ENCODE measurements at regions not wholly inside any gene's neighbourhood (a gene's known extent, or its start where the extent isn't known, plus 50 kb on each side); places are given as distances from the start of the nearest gene placed in this dataset.

DNA sequence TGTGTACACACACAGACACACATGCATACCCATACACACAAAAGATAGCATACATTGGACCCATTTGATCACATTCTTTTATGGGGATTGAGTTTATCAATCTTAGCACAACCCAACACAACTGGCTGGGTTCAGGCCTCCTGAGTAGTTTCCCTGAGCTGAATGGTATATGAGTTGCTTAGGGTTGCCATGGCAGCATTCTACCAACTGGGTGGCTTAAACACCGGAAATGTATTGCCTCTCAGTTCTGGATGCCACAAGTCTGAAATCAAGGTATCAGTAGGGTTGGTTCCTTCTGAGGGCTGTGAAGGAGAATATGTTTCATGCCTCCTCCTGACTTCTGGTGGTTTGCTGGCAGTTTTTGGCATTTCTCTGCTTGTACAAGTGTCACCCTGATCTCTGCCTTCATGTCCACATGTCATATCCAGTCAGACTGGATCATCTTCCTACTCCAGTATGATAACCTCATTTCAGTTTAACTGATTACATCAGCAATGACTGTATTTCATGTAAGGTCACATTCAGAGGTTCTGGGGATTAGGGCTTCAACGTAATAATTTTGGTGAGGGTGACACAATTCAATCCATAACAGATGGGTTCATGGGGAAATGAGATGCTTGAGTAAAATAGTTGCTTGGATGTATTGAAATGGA is 212.7 kb downstream of the KCNE4 start:
- no peak for TF ChIP-seq GABPA (IDR thresholded peaks at IDR 0.05; ENCODE audit: low read depth)
- TF ChIP-seq, protein P1, sequence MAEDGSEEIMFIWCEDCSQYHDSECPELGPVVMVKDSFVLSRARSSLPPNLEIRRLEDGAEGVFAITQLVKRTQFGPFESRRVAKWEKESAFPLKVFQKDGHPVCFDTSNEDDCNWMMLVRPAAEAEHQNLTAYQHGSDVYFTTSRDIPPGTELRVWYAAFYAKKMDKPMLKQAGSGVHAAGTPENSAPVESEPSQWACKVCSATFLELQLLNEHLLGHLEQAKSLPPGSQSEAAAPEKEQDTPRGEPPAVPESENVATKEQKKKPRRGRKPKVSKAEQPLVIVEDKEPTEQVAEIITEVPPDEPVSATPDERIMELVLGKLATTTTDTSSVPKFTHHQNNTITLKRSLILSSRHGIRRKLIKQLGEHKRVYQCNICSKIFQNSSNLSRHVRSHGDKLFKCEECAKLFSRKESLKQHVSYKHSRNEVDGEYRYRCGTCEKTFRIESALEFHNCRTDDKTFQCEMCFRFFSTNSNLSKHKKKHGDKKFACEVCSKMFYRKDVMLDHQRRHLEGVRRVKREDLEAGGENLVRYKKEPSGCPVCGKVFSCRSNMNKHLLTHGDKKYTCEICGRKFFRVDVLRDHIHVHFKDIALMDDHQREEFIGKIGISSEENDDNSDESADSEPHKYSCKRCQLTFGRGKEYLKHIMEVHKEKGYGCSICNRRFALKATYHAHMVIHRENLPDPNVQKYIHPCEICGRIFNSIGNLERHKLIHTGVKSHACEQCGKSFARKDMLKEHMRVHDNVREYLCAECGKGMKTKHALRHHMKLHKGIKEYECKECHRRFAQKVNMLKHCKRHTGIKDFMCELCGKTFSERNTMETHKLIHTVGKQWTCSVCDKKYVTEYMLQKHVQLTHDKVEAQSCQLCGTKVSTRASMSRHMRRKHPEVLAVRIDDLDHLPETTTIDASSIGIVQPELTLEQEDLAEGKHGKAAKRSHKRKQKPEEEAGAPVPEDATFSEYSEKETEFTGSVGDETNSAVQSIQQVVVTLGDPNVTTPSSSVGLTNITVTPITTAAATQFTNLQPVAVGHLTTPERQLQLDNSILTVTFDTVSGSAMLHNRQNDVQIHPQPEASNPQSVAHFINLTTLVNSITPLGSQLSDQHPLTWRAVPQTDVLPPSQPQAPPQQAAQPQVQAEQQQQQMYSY (CRISPR knock-in tag; IDR thresholded peaks at IDR 0.05) = no peak
- TF ChIP-seq, protein P2, sequence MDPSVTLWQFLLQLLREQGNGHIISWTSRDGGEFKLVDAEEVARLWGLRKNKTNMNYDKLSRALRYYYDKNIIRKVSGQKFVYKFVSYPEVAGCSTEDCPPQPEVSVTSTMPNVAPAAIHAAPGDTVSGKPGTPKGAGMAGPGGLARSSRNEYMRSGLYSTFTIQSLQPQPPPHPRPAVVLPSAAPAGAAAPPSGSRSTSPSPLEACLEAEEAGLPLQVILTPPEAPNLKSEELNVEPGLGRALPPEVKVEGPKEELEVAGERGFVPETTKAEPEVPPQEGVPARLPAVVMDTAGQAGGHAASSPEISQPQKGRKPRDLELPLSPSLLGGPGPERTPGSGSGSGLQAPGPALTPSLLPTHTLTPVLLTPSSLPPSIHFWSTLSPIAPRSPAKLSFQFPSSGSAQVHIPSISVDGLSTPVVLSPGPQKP (IDR thresholded peaks at IDR 0.05; ENCODE audit: low read depth, low read length) = no peak
- TF ChIP-seq, protein P3, sequence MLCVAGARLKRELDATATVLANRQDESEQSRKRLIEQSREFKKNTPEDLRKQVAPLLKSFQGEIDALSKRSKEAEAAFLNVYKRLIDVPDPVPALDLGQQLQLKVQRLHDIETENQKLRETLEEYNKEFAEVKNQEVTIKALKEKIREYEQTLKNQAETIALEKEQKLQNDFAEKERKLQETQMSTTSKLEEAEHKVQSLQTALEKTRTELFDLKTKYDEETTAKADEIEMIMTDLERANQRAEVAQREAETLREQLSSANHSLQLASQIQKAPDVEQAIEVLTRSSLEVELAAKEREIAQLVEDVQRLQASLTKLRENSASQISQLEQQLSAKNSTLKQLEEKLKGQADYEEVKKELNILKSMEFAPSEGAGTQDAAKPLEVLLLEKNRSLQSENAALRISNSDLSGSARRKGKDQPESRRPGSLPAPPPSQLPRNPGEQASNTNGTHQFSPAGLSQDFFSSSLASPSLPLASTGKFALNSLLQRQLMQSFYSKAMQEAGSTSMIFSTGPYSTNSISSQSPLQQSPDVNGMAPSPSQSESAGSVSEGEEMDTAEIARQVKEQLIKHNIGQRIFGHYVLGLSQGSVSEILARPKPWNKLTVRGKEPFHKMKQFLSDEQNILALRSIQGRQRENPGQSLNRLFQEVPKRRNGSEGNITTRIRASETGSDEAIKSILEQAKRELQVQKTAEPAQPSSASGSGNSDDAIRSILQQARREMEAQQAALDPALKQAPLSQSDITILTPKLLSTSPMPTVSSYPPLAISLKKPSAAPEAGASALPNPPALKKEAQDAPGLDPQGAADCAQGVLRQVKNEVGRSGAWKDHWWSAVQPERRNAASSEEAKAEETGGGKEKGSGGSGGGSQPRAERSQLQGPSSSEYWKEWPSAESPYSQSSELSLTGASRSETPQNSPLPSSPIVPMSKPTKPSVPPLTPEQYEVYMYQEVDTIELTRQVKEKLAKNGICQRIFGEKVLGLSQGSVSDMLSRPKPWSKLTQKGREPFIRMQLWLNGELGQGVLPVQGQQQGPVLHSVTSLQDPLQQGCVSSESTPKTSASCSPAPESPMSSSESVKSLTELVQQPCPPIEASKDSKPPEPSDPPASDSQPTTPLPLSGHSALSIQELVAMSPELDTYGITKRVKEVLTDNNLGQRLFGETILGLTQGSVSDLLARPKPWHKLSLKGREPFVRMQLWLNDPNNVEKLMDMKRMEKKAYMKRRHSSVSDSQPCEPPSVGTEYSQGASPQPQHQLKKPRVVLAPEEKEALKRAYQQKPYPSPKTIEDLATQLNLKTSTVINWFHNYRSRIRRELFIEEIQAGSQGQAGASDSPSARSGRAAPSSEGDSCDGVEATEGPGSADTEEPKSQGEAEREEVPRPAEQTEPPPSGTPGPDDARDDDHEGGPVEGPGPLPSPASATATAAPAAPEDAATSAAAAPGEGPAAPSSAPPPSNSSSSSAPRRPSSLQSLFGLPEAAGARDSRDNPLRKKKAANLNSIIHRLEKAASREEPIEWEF (IDR thresholded peaks at IDR 0.05; ENCODE audit: insufficient replicate concordance, low read depth, low read length) = no peak
- no peak for TF ChIP-seq ASH2L (IDR thresholded peaks at IDR 0.05; ENCODE audit: borderline replicate concordance, low read depth)
- no peak for TF ChIP-seq POLR2AphosphoS5 (IDR thresholded peaks at IDR 0.05; ENCODE audit: low read length)
- no peak for TF ChIP-seq CBX5 (IDR thresholded peaks at IDR 0.05; ENCODE audit: low read depth)
- TF ChIP-seq, protein P4, sequence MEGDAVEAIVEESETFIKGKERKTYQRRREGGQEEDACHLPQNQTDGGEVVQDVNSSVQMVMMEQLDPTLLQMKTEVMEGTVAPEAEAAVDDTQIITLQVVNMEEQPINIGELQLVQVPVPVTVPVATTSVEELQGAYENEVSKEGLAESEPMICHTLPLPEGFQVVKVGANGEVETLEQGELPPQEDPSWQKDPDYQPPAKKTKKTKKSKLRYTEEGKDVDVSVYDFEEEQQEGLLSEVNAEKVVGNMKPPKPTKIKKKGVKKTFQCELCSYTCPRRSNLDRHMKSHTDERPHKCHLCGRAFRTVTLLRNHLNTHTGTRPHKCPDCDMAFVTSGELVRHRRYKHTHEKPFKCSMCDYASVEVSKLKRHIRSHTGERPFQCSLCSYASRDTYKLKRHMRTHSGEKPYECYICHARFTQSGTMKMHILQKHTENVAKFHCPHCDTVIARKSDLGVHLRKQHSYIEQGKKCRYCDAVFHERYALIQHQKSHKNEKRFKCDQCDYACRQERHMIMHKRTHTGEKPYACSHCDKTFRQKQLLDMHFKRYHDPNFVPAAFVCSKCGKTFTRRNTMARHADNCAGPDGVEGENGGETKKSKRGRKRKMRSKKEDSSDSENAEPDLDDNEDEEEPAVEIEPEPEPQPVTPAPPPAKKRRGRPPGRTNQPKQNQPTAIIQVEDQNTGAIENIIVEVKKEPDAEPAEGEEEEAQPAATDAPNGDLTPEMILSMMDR (IDR thresholded peaks at IDR 0.05 in 2 of 3, conservative IDR thresholded peaks at IDR 0.05 in 1 of 3; ENCODE audit: control insufficient read depth in 2 of 3, extremely low read depth in 1 of 3, insufficient read depth in 1 of 3, low read depth in 3 of 3, low read length in 3 of 3) = no peak
- no peak for TF ChIP-seq TCF3 (IDR thresholded peaks at IDR 0.05; ENCODE audit: borderline replicate concordance, insufficient read depth, low read depth, low read length)
- TF ChIP-seq, protein P5, sequence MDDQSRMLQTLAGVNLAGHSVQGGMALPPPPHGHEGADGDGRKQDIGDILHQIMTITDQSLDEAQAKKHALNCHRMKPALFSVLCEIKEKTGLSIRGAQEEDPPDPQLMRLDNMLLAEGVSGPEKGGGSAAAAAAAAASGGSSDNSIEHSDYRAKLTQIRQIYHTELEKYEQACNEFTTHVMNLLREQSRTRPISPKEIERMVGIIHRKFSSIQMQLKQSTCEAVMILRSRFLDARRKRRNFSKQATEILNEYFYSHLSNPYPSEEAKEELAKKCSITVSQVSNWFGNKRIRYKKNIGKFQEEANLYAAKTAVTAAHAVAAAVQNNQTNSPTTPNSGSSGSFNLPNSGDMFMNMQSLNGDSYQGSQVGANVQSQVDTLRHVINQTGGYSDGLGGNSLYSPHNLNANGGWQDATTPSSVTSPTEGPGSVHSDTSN (IDR thresholded peaks at IDR 0.05; ENCODE audit: insufficient replicate concordance, low read depth, low read length) = no peak
- TF ChIP-seq, protein P6, sequence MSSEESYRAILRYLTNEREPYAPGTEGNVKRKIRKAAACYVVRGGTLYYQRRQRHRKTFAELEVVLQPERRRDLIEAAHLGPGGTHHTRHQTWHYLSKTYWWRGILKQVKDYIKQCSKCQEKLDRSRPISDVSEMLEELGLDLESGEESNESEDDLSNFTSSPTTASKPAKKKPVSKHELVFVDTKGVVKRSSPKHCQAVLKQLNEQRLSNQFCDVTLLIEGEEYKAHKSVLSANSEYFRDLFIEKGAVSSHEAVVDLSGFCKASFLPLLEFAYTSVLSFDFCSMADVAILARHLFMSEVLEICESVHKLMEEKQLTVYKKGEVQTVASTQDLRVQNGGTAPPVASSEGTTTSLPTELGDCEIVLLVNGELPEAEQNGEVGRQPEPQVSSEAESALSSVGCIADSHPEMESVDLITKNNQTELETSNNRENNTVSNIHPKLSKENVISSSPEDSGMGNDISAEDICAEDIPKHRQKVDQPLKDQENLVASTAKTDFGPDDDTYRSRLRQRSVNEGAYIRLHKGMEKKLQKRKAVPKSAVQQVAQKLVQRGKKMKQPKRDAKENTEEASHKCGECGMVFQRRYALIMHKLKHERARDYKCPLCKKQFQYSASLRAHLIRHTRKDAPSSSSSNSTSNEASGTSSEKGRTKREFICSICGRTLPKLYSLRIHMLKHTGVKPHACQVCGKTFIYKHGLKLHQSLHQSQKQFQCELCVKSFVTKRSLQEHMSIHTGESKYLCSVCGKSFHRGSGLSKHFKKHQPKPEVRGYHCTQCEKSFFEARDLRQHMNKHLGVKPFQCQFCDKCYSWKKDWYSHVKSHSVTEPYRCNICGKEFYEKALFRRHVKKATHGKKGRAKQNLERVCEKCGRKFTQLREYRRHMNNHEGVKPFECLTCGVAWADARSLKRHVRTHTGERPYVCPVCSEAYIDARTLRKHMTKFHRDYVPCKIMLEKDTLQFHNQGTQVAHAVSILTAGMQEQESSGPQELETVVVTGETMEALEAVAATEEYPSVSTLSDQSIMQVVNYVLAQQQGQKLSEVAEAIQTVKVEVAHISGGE (CRISPR knock-in tag; IDR thresholded peaks at IDR 0.05) = no peak
- no peak for TF ChIP-seq SUPT20H (IDR thresholded peaks at IDR 0.05; ENCODE audit: borderline replicate concordance, control insufficient read depth, low read depth, low read length)

Measured in GM12878 (cell line).